ENCODE measurements at regions not wholly inside any gene's neighbourhood (a gene's known extent, or its start where the extent isn't known, plus 50 kb on each side); places are given as distances from the start of the nearest gene placed in this dataset.
"Not testable (repeated sequence)": the region's sequence is repeated elsewhere in the genome, so short reads cannot be mapped to it uniquely, and the experiment has no call there.

DNA sequence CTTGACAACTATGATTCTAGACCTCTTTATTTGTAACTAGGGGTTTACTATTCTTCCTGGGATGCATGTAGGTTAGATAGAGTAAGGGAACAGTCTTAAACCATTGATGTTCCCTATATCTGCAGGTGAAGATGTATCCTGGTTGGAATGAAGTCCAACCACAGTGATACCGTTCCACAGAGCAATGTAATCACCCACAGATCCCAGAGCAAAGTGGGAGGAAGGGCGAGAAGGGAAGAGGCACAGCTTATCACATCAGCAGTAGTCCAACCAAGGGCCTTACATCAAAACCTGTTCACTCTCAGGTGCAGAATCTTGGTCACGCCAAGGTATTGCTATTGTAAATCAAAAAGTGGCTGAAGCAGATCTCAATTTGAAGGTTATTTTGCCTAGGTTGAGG is 61.8 kb upstream of the LIPC start:
- DNase-seq (ENCODE audit: insufficient read length, low spot score) (no peak), FAIRE-seq (no peak)
- TF ChIP-seq, protein P1, sequence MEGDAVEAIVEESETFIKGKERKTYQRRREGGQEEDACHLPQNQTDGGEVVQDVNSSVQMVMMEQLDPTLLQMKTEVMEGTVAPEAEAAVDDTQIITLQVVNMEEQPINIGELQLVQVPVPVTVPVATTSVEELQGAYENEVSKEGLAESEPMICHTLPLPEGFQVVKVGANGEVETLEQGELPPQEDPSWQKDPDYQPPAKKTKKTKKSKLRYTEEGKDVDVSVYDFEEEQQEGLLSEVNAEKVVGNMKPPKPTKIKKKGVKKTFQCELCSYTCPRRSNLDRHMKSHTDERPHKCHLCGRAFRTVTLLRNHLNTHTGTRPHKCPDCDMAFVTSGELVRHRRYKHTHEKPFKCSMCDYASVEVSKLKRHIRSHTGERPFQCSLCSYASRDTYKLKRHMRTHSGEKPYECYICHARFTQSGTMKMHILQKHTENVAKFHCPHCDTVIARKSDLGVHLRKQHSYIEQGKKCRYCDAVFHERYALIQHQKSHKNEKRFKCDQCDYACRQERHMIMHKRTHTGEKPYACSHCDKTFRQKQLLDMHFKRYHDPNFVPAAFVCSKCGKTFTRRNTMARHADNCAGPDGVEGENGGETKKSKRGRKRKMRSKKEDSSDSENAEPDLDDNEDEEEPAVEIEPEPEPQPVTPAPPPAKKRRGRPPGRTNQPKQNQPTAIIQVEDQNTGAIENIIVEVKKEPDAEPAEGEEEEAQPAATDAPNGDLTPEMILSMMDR (IDR thresholded peaks at IDR 0.05; ENCODE audit: insufficient read depth, missing control alignments): no peak

DNA sequence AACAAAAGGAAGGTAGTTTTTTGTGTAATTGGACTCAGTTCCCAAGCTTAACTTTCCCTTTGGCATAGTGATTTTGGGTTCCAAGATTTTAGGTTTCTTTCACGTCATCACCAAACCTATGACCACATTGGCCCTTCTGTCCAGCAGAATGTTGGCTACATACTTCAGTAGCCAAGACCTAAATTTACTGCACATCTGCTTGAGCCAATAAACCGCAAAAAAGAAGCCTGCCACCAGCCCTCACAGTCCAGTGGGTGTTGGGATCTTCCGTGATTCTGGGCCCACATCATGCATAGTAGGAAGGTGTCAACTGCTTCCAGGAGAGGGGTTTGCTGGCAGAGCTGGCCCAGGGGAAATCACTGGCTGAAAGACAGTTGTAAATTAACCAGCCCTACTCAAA is 57.6 kb upstream of the LIPC start:
- TF ChIP-seq, protein P1 (IDR thresholded peaks at IDR 0.05; ENCODE audit: insufficient read depth, missing control alignments): no peak
- DNase-seq (ENCODE audit: insufficient read length, low spot score) (no peak), FAIRE-seq (no peak)

DNA sequence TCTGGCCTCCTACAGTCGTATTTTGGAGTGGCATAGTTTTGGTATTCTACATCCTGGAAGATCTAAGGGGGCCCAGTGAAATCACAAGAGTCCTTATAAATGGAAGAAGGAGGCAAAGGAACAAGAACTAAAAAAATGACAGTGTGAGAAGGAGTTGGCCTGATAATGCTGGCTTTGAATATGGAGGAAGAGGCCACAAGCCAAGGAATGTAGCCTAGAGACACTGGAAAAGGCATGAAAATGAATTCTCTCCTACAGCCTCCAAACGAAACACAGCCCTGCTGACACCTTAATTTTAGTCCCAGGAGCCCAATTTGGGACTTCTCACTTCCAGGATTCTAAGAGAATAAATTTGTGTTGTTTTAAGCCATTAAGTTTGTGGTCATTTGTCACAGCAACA is 54.6 kb upstream of the LIPC start:
- DNase-seq (ENCODE audit: insufficient read length, low spot score) (no peak), FAIRE-seq (no peak)
- TF ChIP-seq, protein P1 (IDR thresholded peaks at IDR 0.05; ENCODE audit: insufficient read depth, missing control alignments): no peak

DNA sequence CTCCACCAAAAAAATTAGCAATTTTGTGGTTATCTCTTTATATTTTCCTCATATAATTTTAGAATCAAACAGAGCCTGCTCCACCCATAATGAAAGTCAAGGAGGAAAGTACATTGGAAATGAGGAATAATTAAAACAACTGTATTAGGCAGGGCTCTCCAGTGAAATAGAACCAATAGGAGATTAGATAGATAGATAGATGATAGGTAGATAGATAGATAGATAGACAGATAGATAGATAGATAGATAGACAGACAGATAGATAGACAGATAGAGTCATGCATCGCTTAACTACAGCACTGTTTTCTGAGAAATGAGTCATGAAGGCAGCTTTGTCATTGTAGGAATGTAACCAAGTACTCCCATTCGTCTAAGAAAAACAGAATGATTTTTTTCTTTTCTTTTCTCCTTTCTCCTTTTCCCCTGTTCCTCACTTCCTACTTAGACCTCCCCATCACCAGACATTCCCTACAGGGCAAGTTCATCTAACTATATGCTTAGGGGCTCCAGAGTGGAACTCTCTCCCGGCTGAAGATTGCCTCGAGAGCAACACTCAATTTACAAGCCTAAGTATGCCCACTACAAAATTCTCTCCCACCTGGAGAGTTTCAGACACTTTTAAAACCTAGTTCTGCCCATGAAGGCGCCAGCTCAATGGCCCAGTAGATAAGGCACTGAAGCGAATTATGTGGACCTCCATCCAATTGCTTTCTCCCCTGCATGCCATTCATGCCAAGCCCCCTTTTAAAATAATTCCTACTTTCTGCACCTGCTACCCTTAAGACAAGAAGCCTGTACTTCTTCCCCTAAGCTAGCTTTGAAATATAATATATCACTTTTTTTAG is 53.3 kb upstream of the LIPC start:
- TF ChIP-seq, protein P1 (IDR thresholded peaks at IDR 0.05; ENCODE audit: insufficient read depth, missing control alignments): no peak
- no peak for DNase-seq (ENCODE audit: insufficient read length, low spot score)
- no peak for FAIRE-seq

DNA sequence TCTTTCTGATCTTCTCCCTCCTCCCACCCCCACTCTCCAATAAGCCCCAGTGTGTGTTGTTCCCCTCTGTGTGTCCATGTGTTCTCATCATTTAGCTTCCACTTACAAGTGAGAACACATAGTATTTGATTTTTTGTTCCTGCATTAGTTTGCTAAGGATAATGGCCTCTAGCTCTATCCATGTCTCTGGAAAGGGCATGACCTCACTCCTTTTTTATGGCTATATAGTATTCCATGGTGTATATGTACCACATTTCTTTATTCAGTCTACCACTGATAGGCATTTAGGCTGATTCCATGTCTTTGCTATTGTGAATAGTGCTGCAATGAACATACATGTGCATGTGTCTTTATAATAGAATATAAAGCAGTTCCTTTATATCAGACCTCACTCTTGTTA is 52.3 kb upstream of the LIPC start:
- not testable (repeated sequence) for FAIRE-seq; DNase-seq (ENCODE audit: insufficient read length, low spot score)

DNA sequence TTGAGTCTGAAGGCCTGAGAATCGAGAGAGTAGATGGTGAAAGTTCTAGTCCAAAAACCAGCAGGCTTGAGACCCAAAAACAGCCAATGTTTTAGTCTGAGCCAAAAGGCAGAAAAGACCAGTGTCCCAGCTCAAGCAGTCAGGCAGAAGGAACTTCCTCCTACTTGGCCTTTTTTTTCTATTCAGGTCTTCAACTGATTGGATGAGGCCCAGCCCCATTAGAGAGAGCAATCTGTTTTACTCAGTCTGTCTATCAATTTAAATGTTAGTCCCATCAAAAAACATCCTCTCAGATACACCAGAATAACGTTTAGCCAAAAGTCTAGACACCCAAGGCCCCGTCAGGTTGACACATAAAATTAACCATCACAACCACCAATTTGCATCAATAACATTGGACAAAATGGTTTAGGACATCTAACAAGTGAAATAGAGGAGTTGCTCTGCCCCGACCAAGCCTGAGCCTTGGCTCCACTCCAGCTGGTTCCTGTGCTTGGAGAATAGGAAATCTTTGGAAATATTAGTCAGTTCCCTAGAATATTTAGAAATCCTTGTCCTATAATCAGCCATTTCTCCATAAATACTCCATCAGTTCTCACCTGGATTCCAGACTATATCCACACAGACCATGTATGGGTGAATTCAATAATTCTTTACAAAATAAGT is 51.4 kb upstream of the LIPC start:
- FAIRE-seq (no peak), DNase-seq (ENCODE audit: insufficient read length, low spot score) (no peak)
- TF ChIP-seq, protein P1 (IDR thresholded peaks at IDR 0.05; ENCODE audit: insufficient read depth, missing control alignments): no peak

DNA sequence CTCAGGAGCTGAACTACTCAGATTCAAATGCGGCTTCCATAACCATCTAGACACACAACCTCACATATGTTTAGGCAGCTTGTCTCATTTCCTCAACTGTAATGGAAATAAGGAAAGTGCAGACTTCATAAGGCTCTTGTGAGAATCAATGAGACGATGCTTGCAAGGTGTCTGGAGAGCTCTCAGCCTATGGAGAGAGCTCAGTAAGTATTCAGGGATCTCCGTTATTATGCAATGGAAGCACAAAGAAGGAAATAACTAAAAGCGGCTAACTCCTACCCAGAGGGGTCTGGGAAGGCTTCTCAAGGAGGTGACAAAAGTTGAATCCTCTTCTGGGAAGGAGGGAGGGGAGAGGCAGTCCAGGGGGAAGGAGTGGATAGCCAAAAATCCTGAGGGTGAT is 50.1 kb upstream of the LIPC start:
- TF ChIP-seq, protein P1 (IDR thresholded peaks at IDR 0.05; ENCODE audit: insufficient read depth, missing control alignments): no peak
- DNase-seq (ENCODE audit: insufficient read length, low spot score): no peak
- FAIRE-seq: no peak

All from D721Med (cell line).